GM12891 (cell line): ENCODE measurements at regions not wholly inside any gene's neighbourhood (a gene's known extent, or its start where the extent isn't known, plus 50 kb on each side); places are given as distances from the start of the nearest gene placed in this dataset.

Source experiments
- PAX5 ChIP-seq: IDR thresholded peaks from 2 replicates; pipeline ENCODE4 v1.6.1; 2011; ENCODE audit warnings: low read length, moderate library complexity, mild to moderate bottlenecking; ENCODE audit not compliant: insufficient read depth, severe bottlenecking
- POLR2A ChIP-seq: IDR thresholded peaks from 2 replicates; pipeline ENCODE4 v1.6.1; 2011; ENCODE audit warnings: low read depth, low read length, control low read depth
- POLR2AphosphoS5 ChIP-seq: IDR thresholded peaks from 2 replicates; pipeline ENCODE4 v1.6.1; 2011; ENCODE audit warnings: low read depth, low read length, control low read depth
- POU2F2 ChIP-seq: IDR thresholded peaks from 2 replicates; pipeline ENCODE4 v1.6.1; 2011; ENCODE audit warnings: low read depth, mild to moderate bottlenecking, control low read depth, low read length, moderate library complexity
- SPI1 ChIP-seq: IDR thresholded peaks from 2 replicates; pipeline ENCODE4 v1.6.1; 2011; ENCODE audit warnings: low read depth, low read length, control low read depth
- TAF1 ChIP-seq: IDR thresholded peaks from 2 replicates; pipeline ENCODE4 v1.6.1; 2011; ENCODE audit warnings: low read depth, low read length, control low read depth

- TF ChIP-seq POLR2AphosphoS5 = no peak
- no peak for TF ChIP-seq POU2F2
- no peak for TF ChIP-seq TAF1
- no peak for TF ChIP-seq POLR2A
- TF ChIP-seq SPI1 = no peak
- no peak for TF ChIP-seq PAX5
Measured at GRCh38 chr6:166046982-166047381, 120.7 kb downstream of the TBXT start.
